NK-92 treated with Interleukin-12 subunit alpha and Interleukin-12 subunit beta, amount 100 ng/mL, for 24 hours (cell line): ENCODE measurements at regions not wholly inside any gene's neighbourhood (a gene's known extent, or its start where the extent isn't known, plus 50 kb on each side); places are given as distances from the start of the nearest gene placed in this dataset.
"Not testable (repeated sequence)": the region's sequence is repeated elsewhere in the genome, so short reads cannot be mapped to it uniquely, and the experiment has no call there.

Experiments used
- DNase-seq: peaks from one replicate; lab custom pipeline; 2025; lab: John Stamatoyannopoulos, UW

DNA sequence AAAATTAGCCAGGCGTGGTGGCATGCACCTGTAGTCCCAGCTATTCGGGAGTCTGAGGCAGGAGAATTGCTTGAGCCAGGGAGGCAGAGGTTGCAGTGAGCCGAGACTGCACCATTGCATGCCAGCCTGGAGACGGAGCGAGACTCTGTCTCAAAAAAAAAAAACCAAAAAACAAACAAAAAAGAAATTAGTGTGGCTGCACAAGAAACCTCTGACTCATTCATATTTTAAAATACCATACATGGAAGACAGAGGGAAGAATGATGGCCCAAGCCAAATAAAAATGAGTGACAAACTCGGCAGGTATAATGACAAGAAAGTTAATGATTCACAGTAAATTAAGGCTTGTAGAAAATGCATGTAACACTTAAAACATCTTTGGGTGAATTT is 875.8 kb downstream of the EPHA4 start:
- DNase-seq: no peak

DNA sequence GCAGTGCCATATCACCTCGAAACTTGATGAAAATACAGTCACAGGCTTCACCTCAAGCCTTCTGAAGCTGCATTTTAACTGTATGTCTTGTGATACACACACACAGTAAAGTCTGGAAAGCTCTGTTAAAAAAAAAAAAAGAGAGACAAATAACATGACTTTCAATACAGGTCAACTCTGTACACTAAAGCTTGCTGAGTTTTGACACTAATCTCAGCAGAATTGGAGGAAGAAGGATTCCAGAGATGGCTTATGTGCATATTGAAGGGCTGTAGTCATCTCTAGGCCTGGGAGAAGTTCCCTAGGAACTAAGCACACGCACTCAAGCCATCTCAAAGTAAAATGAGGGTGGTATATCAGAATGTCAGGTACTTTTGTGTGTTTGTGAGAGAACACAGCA is 875.1 kb downstream of the EPHA4 start:
- DNase-seq: no peak

DNA sequence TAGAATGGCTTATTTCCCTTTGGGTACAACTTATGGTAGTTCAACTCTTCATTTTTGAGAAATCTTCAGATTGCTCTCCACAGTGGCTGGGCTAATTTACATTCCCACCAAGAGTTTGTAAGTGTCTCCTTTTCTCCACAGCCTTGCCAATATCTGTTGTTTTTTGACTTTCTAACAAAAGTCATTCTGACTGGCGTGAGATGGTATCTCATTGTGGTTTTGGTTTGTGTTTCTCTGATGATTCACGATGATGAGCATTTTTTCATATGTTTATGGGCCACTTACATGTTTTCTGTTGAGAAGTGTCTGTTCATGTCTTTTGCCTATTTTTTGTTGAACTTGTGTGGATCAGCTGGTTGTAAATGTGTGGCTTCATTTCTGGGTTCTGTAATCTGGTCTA is 871.0 kb downstream of the EPHA4 start:
- DNase-seq: no peak

DNA sequence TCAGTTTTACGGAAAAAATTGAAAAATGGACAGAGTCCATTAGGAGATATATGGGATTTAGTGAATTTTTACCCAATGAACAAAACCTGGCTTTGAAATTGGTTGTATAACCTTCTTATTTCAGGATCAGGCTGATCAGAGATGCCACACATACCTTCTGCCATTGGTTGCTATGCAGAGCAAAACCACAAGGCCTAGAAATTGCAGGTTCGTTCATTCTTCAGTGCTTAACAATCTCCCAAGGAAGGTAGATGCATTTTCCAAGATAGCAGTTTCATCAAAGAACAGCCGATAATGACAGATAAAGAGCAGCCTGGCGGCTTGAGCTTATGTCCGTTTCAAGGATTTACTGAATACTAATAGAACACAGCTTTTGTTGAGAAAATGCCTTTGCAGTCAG is 868.8 kb downstream of the EPHA4 start:
- DNase-seq: no peak

DNA sequence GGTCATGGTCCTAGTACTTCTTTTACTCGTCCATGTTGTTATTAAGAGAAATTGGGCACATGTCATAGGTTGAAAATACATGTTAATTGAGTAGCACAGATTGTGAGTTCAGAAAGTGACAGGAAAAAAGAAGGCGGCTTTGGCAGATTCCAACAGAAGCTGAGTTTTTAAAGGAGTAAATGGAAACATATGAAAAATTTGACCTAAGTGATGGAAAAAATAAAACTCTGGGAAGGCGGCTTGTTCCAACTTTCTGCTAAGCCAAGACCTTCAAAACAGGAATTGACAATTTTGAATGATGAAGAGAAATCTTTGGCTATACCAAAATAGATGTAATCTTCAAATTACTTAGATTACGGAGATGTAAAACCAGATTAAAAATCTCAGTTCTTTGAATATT is 868.0 kb downstream of the EPHA4 start:
- no peak for DNase-seq

DNA sequence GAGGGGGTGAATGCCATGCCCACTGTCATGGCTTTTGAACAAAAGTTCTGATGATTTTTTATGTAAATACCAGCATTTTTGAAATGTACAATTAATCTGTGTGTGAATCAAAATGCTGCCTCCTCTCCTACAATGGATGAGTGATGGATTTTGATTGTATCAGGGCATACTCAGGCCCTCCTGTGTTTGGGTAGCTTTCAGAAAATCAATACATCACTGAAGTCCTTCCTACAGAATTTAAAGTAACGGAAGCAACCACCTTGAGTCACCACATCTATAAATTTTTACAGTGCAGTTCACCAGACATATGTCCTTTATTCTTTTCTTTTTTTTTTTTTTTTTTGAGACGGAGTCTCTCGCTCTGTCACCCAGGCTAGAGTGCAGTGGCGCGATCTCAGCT is 867.3 kb downstream of the EPHA4 start:
- no peak for DNase-seq

DNA sequence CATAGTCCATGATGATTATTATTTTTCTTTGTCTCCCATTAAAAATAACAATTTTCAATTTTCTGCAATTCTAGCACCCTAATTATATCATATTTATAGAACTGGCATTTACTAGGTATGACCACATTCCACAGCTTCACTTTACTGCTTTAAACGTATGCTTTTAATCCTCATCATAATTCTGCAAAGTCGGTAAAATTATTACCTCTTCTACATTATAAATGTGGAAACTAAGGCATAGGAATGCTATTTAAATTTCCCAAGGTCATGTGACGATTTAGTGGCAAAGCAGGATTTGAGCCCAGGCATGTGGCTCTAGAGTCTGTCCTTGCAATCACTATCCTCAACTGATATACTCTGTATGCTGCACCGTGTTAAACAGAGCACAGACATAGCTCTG is 866.4 kb downstream of the EPHA4 start:
- no peak for DNase-seq

DNA sequence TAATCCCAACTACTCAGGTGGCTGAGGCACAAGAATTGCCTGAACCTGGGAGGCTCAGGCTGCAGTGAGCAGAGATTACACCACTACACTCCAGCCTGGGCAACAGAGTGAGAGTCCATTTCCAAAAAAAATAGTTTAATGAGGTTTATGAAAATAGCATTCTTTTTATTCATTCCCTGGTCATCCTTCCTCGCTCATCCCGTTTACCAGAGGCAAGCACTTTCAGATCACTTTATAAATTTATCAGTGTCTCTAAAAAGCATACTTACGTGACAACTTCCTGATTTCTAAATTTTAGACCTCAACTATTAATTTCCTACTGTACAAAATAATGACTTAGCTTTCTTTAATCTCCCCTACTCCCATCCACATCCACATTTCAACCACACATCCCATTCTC is 864.8 kb downstream of the EPHA4 start:
- no peak for DNase-seq

DNA sequence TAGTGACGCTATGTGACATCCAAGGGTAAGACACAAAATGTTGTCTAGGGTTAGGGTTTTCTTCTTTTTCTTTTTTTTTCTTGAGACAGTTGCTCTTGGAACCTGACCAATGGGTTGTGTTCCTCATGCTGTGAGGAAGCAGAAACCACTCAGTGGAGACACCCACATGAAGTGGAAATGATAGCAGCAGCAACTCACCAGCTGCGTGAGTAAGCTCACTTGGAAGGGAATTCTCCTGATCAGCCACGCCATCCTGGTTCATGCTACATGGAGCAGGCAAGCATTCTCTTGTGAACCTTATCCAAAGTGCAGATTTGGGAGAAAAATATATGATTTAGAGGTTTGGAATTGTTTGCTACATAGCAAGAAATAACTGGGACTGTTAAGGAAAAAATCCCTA is 863.7 kb downstream of the EPHA4 start:
- no peak for DNase-seq

DNA sequence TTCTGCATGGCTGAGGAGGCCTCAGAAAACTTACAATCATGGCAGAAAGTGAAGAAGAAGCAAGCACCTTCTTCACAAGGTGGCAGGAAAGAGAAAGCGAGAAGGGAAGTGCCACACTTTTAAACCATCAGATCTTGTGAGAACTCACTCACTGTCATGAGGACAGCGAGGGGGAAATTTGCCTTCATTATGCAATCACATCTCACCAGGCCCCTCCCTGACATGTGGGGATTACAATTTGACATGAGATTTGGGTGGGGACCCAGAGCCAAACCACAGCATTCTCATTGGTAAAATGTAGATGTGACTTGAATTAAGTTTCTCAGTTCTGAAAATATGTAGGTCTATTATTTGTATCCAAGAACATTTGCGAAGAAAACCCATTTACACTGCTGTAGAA is 854.8 kb downstream of the EPHA4 start:
- DNase-seq: no peak

DNA sequence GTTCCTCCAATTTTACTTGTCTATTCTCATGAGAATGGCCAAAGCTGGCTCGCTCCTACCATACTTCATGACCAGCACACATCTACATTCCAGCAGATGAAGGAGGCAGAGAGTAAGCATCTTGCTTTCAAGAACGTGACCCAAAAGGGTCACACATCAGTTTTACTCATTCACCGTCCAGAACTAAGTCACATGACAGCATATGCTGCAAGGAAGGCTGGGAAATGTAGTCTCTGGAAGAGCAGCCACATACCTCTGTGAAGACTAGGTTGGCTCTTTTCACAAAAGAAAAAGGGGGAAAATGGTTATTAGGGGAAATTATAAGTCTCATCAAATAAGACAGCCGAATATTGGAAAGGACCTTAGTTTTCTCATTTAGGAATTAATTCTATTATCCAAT is 835.3 kb downstream of the EPHA4 start:
- no peak for DNase-seq

DNA sequence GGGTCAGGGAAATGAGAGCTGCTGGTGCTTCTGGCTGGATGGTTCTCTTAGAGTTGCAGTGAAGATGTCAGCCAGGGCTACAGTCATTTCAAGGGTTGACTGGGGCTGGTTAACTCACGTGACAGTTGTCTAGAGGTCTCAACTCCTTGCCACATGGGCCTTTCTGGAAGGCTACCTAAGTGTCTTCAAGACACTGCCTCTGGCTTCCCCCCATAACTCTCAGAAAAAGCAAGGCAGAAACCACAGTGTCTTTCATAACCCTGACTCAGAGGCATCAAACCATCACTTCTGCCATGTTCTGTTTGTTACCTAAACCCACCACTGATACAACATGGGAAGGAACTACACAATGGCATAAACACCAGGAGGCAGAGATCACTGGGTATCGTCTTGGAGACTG is 828.9 kb downstream of the EPHA4 start:
- DNase-seq: no peak

DNA sequence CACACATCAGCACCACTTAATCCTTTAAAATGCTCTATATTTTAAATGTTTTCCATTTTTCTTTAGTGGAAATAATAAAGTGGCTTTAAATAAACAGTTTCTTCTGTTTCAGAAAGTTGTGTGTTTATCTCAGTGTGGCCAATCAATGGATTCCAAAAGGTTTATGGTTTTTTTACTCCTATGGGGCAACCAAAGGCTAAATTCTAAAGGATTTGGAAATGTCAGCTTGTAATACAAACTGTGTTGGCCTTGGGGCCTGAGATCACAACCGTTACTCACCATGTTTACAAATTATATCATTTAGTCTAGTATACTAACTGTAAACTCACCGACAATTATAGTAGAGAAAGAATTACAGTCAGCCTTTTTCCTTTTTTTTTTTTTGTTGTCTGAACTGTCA is 827.2 kb downstream of the EPHA4 start:
- DNase-seq: no peak

DNA sequence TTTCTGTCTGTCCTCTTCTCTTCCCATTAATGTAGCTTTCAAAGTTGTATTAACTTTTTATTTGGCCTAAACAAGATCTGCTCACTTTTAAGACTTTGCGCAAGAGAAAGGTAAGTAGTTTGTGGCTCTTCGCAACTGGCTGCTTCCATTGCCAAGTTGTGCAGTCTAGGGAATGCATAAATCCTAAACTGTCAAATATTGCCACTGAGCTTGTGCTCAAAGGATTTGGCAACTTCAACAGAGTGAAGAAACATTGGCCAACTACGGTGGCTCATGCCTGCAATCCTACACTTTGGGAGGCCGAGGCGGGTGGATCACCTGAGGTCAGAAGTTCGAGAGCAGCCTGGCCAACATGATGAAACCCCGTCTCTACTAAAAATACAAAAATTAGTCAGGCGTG is 826.4 kb downstream of the EPHA4 start:
- no peak for DNase-seq

DNA sequence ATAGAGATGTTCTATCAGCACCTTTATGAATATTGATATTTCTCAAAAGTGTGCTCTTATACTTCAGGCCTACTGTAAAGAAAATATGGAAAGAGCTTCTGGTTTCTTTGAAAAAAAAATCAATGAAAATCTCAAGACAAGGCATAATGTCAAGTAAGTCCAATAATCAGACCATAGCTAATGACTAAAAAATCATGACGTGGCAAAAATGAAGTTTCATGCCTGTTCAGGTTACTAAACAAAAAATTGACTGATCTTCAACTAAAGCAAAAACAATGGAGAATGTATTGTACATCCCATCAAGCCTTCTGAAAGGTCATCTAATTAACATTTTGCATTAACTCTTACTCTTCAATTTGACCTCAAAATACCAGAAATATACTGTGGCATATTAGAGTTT is 824.4 kb downstream of the EPHA4 start:
- DNase-seq: no peak

DNA sequence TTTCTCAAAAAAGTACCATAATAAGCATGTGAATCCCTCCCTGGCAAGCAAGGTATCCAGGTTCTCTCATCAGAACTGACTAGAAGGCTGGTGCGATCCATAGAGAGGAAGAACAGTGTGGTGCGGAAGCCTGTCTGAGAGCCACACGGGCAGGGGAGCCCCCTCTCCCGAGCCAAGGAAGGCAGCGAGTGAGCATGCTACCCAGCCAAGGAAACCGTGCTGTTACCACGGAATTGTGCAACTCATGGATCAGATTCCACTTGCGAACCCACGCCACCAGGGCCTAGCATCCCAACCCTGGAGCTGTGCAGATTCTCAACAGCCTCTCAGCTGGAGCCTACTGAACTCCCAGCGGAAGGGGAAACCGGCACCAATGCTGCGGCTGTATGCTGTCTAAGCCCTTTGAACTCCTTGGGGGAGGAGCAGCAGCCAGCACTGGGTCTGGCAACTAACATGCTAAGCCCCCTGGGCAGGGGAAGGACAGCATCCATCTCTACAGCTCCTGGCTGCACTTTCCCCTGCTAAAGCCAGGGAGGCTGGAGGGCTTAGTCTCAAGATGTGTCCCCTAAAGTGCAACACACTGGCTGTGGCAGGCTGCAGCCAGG is 823.1 kb downstream of the EPHA4 start:
- DNase-seq: no peak

DNA sequence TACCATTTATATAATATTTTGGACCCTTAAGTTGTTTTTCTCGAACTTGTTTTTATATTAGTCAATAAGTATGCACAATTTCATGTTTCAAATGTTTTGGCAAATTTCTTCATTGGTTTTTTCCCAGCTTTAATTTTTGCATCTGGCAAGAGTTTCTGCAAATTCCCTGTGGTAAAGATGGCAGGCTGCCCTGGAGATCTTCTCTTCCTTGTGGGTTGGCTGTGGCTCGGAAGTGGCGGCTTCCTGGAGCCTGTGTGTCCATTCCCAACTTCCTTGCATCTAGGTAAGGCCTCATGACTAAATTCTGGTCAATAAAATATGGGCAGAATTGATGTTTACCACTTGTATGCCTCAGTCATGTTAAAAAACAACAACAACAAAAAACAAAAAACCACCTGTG is 818.6 kb downstream of the EPHA4 start:
- DNase-seq: no peak

DNA sequence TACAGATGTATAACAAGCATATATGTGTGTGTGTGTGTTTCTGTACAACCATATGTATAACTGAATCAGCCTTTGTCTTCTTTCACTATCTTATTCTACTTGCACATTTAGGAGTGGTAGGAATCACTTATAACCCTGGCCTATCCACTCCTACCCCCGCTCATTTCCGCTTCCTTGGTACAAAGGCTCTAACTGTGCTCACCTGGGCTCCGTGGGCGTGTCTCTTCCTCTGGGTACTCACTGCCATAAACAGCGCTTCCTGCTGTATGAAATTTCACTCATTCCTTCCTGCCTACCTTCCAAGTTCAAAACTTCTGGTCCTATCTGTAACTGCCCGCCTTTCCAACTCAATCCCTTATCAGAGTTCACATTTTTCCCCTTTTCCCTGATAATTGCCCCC is 815.5 kb downstream of the EPHA4 start:
- DNase-seq: no peak

DNA sequence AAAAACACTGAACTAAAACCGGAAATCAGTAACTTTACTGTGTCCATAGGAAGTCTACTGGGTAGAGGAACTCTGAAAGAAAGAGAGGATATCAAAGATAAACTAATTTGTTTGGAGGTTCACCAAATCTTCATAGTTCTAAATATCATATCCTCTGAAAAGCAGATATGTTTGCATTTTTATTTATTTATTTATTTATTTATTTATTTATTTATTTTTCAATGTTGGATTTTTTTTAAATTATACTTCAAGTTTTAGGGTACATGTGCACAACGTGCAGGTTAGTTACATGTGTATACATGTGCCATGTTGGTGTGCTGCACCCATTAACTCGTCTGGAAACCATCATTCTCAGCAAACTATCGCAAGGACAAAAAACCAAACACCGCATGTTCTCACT is 813.7 kb downstream of the EPHA4 start:
- DNase-seq: not testable (repeated sequence)

DNA sequence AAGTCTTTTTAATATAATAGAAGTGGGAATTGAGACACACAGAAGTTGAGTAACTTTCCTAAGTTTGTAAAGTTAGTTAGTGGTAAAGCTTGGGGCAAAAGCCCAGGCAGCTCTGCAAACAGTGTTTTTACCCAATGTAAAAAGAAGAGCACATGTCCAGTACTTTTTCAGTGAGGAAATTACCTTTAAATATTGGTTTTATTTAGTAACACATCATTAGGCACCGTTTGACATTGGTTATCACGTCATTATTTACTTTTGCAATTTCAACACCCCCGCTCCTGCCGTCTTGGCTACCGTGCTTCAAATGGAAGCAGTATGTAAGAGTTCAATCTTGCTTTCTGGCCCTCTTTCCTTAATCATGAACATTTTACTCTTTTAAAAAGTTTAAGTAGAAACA is 807.9 kb downstream of the EPHA4 start:
- no peak for DNase-seq

DNA sequence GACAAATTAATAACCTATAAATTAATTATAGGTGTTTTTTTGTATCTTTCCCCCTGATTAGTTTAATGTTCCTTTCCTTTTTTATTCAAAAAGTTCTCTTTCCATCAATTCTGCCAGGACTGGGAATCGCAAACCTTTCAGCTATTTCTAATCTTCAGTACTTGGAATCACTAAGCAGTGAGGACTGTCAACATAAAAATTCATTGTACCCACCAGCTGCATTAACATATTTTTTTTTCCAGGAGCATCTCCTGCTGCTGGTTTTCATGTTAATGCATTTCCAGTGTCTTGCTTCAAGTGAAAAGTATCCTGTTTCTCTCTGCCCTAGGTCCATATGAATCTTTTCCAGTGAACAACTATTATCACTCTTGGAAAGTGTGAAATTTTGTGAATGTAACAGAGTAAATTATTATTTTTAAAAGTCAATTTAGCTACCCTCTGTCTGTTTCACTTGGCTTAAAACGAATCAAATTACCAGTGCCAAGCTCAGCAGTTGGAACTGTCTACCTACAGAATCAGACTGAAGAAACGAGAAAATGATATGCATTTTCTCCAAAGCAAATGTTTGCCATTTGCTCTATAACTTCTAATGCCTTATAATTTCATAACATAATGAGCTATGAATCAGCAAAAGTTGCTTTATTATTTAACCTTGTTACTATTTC is 804.4 kb downstream of the EPHA4 start:
- DNase-seq: no peak

DNA sequence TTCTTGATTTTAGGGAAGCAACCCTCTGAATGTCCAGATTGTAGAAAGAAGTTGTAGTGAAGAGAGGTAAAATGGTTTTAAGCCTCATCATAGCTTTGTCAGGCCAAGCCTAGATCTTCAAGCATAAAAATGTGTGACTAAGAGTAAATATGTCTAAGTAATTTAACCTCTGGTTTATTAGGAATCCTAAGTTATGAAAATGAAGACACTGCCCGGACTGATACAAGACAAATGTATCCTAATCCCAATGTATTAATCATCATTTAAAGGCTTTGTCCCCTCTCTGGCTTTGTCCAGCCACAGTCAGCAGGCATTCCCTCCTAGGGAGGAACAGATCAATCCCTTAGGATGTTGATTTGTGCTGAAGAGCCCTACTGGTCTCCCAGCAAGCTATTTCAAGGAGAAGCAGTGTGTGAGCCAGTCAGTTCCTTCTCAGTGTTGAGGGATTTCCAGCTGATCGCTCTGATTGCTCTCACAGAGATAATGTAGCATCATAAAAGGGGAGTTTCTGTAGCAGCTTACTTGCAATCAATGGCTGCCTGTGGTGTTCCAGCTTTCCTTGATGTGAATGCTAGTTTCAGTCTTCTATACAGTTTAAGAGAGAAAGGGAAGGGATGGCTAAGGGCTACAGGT is 796.1 kb downstream of the EPHA4 start:
- no peak for DNase-seq

DNA sequence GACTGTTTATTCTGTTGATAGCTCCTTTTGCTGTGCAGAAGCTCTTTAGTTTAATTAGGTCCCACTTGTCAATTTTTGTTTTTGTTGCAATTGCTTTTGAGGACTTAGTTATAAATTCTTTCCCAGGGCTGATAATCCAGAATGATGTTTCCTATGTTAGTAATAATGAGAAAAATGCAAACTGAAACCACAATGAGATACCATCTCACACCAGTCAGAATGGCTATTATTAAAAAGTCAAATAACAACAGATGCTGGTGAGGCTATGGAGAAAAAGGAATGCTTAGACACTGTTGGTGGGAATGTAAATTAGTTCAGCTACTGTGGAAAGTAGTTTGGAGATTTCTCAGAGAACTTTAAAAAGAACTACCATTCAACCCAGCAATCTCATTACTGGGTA is 793.0 kb downstream of the EPHA4 start:
- not testable (repeated sequence) for DNase-seq

DNA sequence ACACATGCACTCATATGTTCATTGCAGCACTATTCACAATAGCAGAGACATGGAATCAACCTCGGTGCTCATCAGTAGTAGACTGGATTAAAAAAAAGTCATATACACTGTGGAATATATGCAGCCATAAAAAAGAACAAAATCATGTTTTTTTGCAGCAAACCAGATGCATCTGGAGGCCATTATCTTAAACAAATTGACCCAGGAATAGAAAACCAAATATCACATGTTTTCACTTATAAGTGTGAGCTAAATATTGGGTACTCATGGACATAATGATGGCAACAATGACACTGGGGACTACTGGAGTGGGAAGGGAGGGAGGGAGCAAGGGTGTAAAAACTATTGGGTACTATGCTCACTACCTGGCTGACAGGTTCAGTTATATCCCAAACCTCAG is 792.6 kb downstream of the EPHA4 start:
- DNase-seq: no peak
